ENCODE measurements at regions not wholly inside any gene's neighbourhood (a gene's known extent, or its start where the extent isn't known, plus 50 kb on each side); places are given as distances from the start of the nearest gene placed in this dataset.

DNA sequence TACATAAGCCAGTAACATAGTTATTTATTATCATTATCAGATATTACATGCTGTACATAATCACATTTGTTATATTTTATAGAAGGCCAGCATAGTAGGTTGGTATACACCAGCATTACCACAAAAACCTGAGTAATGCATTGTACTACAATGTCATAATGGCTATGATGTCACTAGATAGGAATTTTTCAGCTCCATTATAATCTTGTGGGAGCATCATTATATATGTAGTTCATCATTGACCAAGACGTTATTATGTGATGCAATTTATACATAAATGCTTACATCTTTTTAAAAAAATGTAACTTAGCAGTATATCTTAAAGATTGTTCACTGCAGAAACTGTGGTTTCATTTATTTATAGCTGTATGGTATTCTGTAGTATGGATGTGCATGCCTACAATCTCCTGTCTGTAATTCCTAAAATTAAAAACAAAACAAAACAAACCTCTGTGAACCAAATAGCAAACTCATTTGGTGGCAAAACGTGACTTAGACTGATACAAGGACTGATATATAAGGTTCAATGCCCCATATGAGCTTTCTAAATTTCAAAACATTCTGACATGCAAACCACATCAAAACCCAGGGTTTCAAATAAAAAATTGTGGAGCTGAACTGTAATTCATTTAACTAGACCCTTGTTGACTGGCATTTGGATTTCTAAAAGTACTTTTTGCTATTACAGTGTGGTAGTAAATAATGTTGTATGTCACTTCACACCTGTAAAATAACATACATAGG lies 250.9 kb downstream of the DLEU7 start:
- H3K4me1 ChIP-seq (ENCODE audit: control insufficient read depth in 1 of 2, insufficient read depth in 2 of 2, low read length in 2 of 2), result no peaks in the 10 kb centered on the region
- no peaks in the 10 kb centered on the region for H3K36me3 ChIP-seq (ENCODE audit: control insufficient read depth in 1 of 2, insufficient read depth in 2 of 2, low read length in 1 of 2)
- intact Hi-C loops (cut with DNase I), result no loop called here
- 69 to 75% methylated on average over 2 of the region's 2 CpGs for WGBS, 2 donors
- no peak overlapping the region for H3K27ac ChIP-seq (ENCODE audit: low read depth in 1 of 2, low read length in 2 of 2)
- DNase-seq (no peak), ATAC-seq (ENCODE audit: low FRiP score) (no peak)
- no peaks in the 10 kb centered on the region for H3K9me3 ChIP-seq (ENCODE audit: control insufficient read depth, low read length)
- no peak overlapping the region for H3K4me3 ChIP-seq (ENCODE audit: low read length in 2 of 2)
- no peaks in the 10 kb centered on the region for H3K27me3 ChIP-seq (ENCODE audit: control insufficient read depth in 1 of 2, insufficient read depth in 2 of 2, low read length in 1 of 2)

DNA sequence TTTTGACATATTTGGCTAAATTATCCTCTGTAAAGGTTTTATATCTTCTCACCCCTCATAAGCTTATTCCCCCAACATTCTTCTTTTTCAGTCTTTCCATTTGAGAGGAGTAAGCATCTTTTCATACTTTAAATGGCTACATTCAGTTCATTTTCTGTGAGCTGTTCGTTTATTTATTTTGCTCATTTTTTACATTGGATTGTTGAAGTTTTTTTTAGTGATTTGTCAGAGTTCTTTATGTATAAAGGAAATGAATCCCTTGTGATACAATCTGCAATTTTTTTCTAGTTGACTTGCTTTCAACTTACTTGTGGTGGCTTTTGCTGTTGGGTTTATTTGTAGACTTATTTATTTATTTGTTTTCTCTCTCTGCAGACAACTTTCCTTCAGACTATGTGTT lies 250.3 kb downstream of the DLEU7 start:
- Histone ChIP-seq H3K9me3 (ENCODE audit: control insufficient read depth, low read length) (no peaks in the 10 kb centered on the region), H3K27ac (ENCODE audit: low read depth in 1 of 2, low read length in 2 of 2) (no peak overlapping the region), H3K27me3 (ENCODE audit: control insufficient read depth in 1 of 2, insufficient read depth in 2 of 2, low read length in 1 of 2) (no peaks in the 10 kb centered on the region), H3K4me1 (ENCODE audit: control insufficient read depth in 1 of 2, insufficient read depth in 2 of 2, low read length in 2 of 2) (no peaks in the 10 kb centered on the region), H3K4me3 (ENCODE audit: low read length in 2 of 2) (no peak overlapping the region), H3K36me3 (ENCODE audit: control insufficient read depth in 1 of 2, insufficient read depth in 2 of 2, low read length in 1 of 2) (no peaks in the 10 kb centered on the region)
- intact Hi-C loops (cut with DNase I), result no loop called here
- no peak for ATAC-seq (ENCODE audit: low FRiP score)
- WGBS, 2 donors, result 59 to 85% methylated on average over 1 of the region's 1 CpG
- DNase-seq, result no peak

DNA sequence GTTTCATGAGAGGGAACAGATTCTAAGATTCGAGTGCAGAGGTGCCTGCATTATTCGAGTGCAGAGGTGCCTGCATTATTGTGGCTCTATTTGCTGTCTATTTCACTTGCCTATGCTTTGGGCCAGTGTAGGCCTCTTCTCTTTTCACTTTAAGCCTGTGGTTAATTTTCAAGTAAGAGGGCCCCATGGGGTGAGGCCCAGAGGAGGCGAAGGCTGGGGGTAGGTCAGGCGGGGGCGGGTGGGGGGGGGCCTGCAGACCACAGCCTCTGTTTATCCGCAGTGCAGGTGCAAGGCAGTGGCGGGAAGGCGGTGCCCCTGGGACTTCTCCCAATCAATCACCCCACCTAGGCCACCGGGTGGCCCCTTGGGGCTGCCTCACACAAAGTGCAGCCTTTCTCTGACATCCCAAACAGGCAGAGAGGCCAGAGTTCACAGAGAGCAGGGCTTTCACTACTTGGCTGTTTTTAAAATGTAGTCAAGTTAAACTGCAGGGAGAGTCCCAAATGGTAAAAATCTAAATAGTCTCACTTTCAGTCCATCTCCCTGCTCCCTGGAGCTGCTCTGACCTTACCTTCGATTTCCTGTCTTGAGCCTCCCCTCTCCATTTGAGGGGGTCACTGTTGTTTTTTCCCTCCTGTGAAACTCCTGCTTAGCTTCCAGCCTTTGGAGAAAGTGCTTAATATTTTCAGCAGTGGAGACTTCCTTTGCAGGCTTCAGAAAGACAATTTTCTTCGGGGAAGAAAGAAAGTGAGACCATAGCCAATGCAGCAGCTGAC lies 249.0 kb downstream of the DLEU7 start:
- no peak for ATAC-seq (ENCODE audit: low FRiP score)
- Histone ChIP-seq H3K4me1 (ENCODE audit: control insufficient read depth in 1 of 2, insufficient read depth in 2 of 2, low read length in 2 of 2) (no peaks in the 10 kb centered on the region), H3K9me3 (ENCODE audit: control insufficient read depth, low read length) (no peaks in the 10 kb centered on the region), H3K4me3 (ENCODE audit: low read length in 2 of 2) (no peak overlapping the region), H3K36me3 (ENCODE audit: control insufficient read depth in 1 of 2, insufficient read depth in 2 of 2, low read length in 1 of 2) (no peaks in the 10 kb centered on the region), H3K27me3 (ENCODE audit: control insufficient read depth in 1 of 2, insufficient read depth in 2 of 2, low read length in 1 of 2) (no peaks in the 10 kb centered on the region), H3K27ac (ENCODE audit: low read depth in 1 of 2, low read length in 2 of 2) (no peak overlapping the region)
- DNase-seq, result no peak
- intact Hi-C loops (cut with DNase I), result no loop called here
- 82 to 86% methylated on average over 10 to 11 of the region's 11 CpGs for WGBS, 2 donors

DNA sequence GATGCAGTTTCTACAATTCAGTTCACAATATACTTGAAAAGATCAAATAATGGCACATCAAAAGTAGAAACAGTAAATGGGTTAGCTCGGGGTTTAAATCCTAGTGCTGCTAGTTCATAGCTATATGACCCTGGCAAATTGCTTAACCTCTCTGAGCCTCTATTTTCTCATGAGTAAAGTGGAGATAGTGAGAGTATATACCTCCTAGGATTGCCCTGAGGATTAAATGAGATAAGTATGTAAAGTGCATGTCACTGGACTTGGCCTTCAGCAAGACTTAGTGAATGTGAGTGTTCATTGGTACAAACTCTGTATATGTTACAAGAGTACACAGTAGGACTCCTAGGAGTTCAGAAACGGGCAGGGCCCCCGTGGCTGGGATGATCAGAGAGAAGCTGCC lies 248.3 kb downstream of the DLEU7 start:
- DNase-seq (no peak), ATAC-seq (ENCODE audit: low FRiP score) (no peak)
- Histone ChIP-seq H3K9me3 (ENCODE audit: control insufficient read depth, low read length) (no peaks in the 10 kb centered on the region), H3K27ac (ENCODE audit: low read depth in 1 of 2, low read length in 2 of 2) (no peak overlapping the region), H3K4me3 (ENCODE audit: low read length in 2 of 2) (no peak overlapping the region), H3K4me1 (ENCODE audit: control insufficient read depth in 1 of 2, insufficient read depth in 2 of 2, low read length in 2 of 2) (no peaks in the 10 kb centered on the region), H3K36me3 (ENCODE audit: control insufficient read depth in 1 of 2, insufficient read depth in 2 of 2, low read length in 1 of 2) (no peaks in the 10 kb centered on the region), H3K27me3 (ENCODE audit: control insufficient read depth in 1 of 2, insufficient read depth in 2 of 2, low read length in 1 of 2) (no peaks in the 10 kb centered on the region)
- 89 to 92% methylated on average over 3 of the region's 3 CpGs for WGBS, 2 donors
- intact Hi-C loops (cut with DNase I), result no loop called here

DNA sequence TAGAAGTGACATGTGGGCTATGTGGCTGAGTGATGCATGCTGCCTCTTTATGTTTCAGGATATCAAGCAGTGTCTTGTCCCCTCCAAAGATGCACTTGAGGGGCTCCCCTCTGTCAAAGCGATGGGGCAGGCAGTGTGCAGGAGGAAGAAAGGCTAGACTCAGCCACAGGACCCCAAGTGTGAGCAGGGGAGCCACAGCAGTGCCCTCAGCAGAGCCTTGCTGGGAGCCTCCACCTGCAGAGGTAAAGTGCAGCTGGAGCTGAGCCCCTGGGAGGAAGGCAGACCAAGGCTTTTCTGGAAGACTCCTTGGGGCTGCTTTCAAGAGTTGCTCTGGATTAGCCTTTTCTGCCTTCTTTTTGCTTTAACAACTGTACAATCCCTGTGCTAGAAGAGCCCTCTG lies 247.3 kb downstream of the DLEU7 start:
- 92 to 100% methylated on average over 1 of the region's 1 CpG for WGBS, 2 donors
- no peaks in the 10 kb centered on the region for H3K27me3 ChIP-seq (ENCODE audit: control insufficient read depth in 1 of 2, insufficient read depth in 2 of 2, low read length in 1 of 2)
- H3K4me3 ChIP-seq (ENCODE audit: low read length in 2 of 2), result no peak overlapping the region
- DNase-seq (no peak), ATAC-seq (ENCODE audit: low FRiP score) (no peak)
- no peak overlapping the region for H3K27ac ChIP-seq (ENCODE audit: low read depth in 1 of 2, low read length in 2 of 2)
- intact Hi-C loops (cut with DNase I), result no loop called here
- no peaks in the 10 kb centered on the region for H3K9me3 ChIP-seq (ENCODE audit: control insufficient read depth, low read length)
- no peaks in the 10 kb centered on the region for H3K36me3 ChIP-seq (ENCODE audit: control insufficient read depth in 1 of 2, insufficient read depth in 2 of 2, low read length in 1 of 2)
- H3K4me1 ChIP-seq (ENCODE audit: control insufficient read depth in 1 of 2, insufficient read depth in 2 of 2, low read length in 2 of 2), result no peaks in the 10 kb centered on the region

DNA sequence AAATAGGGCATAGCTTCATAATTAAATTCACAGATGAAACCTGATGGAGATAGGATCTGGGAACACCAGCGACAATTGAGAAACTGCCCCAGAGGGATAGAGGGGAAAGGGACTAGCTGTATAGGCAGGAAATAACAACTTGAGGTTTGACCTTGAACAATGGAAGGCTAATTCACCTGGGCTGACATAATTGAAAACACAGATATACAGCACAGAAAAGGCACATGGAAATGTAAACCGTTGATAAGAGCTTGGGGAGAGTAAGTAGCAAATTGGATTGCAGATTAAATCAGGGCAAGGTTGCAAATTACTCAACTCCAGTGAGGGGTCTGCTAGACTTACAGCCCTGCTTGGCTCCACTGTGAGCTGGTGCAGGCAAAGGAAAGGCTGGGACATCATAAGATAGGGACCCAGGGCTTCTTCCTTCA lies 246.7 kb downstream of the DLEU7 start:
- no peak overlapping the region for H3K4me3 ChIP-seq (ENCODE audit: low read length in 2 of 2)
- H3K36me3 ChIP-seq (ENCODE audit: control insufficient read depth in 1 of 2, insufficient read depth in 2 of 2, low read length in 1 of 2), result no peaks in the 10 kb centered on the region
- H3K27ac ChIP-seq (ENCODE audit: low read depth in 1 of 2, low read length in 2 of 2), result no peak overlapping the region
- no peaks in the 10 kb centered on the region for H3K4me1 ChIP-seq (ENCODE audit: control insufficient read depth in 1 of 2, insufficient read depth in 2 of 2, low read length in 2 of 2)
- ATAC-seq (ENCODE audit: low FRiP score) (no peak), DNase-seq (no peak)
- 79 to 86% methylated on average over 2 of the region's 2 CpGs for WGBS, 2 donors
- H3K27me3 ChIP-seq (ENCODE audit: control insufficient read depth in 1 of 2, insufficient read depth in 2 of 2, low read length in 1 of 2), result no peaks in the 10 kb centered on the region
- H3K9me3 ChIP-seq (ENCODE audit: control insufficient read depth, low read length), result no peaks in the 10 kb centered on the region
- intact Hi-C loops (cut with DNase I), result no loop called here

DNA sequence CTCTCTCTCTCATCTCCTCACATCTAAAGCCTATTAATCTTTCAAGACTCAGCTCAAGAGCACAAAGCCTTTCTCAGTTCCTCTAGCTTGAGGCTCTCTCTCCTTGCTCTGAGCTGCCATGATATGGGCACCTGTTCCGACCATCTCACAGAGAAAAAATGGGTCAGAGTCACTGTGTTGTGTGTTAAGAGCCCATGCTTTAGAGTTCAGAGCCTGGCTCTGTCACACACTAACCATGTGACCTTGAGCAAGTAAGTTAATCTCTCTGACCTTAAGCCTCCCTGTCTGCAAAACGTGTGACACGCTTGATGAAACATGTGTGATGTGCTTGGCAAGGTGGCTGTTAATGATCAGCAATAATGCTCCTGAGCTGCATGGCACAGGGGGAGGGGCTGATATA lies 245.2 kb downstream of the DLEU7 start:
- H3K9me3 ChIP-seq (ENCODE audit: control insufficient read depth, low read length), result no peaks in the 10 kb centered on the region
- WGBS, 2 donors, result 61% methylated on average over 3 of the region's 3 CpGs
- no peaks in the 10 kb centered on the region for H3K27me3 ChIP-seq (ENCODE audit: control insufficient read depth in 1 of 2, insufficient read depth in 2 of 2, low read length in 1 of 2)
- ATAC-seq (ENCODE audit: low FRiP score) (no peak), DNase-seq (no peak)
- H3K4me3 ChIP-seq (ENCODE audit: low read length in 2 of 2), result no peak overlapping the region
- no peak overlapping the region for H3K27ac ChIP-seq (ENCODE audit: low read depth in 1 of 2, low read length in 2 of 2)
- H3K36me3 ChIP-seq (ENCODE audit: control insufficient read depth in 1 of 2, insufficient read depth in 2 of 2, low read length in 1 of 2), result no peaks in the 10 kb centered on the region
- intact Hi-C loops (cut with DNase I), result no loop called here
- no peaks in the 10 kb centered on the region for H3K4me1 ChIP-seq (ENCODE audit: control insufficient read depth in 1 of 2, insufficient read depth in 2 of 2, low read length in 2 of 2)

DNA sequence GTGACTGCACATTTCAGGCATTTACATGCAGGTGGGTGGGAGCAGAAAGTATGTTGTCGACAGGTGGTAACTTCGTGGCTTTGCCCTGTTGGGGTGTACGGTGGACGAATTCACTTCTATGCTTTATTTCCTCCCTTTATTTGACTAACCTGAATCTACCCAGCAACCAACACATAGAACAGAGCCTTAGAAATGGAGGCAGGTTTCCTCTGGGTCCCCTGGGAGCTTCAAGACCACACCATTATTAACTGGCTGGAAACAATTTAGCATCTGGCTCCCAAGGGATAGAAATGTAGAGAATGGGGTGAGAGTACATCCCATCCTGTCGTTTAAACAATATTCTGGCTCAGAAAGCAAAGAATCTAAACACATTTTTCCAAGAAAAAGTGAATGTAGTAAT lies 244.4 kb downstream of the DLEU7 start:
- no peak overlapping the region for H3K4me3 ChIP-seq (ENCODE audit: low read length in 2 of 2)
- 44 to 60% methylated on average over 5 of the region's 5 CpGs for WGBS, 2 donors
- ATAC-seq (ENCODE audit: low FRiP score) (no peak), DNase-seq (no peak)
- no peaks in the 10 kb centered on the region for H3K9me3 ChIP-seq (ENCODE audit: control insufficient read depth, low read length)
- no peaks in the 10 kb centered on the region for H3K36me3 ChIP-seq (ENCODE audit: control insufficient read depth in 1 of 2, insufficient read depth in 2 of 2, low read length in 1 of 2)
- H3K27me3 ChIP-seq (ENCODE audit: control insufficient read depth in 1 of 2, insufficient read depth in 2 of 2, low read length in 1 of 2), result no peaks in the 10 kb centered on the region
- intact Hi-C loops (cut with DNase I), result no loop called here
- no peak overlapping the region for H3K27ac ChIP-seq (ENCODE audit: low read depth in 1 of 2, low read length in 2 of 2)
- no peaks in the 10 kb centered on the region for H3K4me1 ChIP-seq (ENCODE audit: control insufficient read depth in 1 of 2, insufficient read depth in 2 of 2, low read length in 2 of 2)

DNA sequence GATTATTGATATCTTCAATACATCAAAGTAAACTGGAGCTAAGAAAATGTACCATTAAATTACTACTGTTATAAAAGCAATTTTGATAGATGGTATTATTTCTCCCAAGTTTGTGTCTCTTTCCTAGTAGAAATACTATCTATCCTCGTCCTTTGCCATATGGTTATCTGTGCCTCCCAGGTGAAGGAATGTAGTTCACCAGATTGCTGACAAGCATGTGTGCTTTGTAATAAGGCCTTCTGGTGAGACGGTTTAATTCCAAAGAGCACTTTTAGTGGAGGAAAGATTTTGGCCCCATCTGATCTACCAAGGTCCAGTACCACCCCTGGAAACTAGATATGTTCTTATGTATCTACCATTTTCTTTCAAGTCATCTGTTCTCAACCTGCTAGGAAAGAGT lies 243.6 kb downstream of the DLEU7 start:
- WGBS, 2 donors, result 49 to 72% methylated on average over 2 of the region's 2 CpGs
- Histone ChIP-seq H3K9me3 (ENCODE audit: control insufficient read depth, low read length) (no peaks in the 10 kb centered on the region), H3K4me1 (ENCODE audit: control insufficient read depth in 1 of 2, insufficient read depth in 2 of 2, low read length in 2 of 2) (no peaks in the 10 kb centered on the region), H3K36me3 (ENCODE audit: control insufficient read depth in 1 of 2, insufficient read depth in 2 of 2, low read length in 1 of 2) (no peaks in the 10 kb centered on the region), H3K27me3 (ENCODE audit: control insufficient read depth in 1 of 2, insufficient read depth in 2 of 2, low read length in 1 of 2) (no peaks in the 10 kb centered on the region), H3K4me3 (ENCODE audit: low read length in 2 of 2) (no peak overlapping the region), H3K27ac (ENCODE audit: low read depth in 1 of 2, low read length in 2 of 2) (no peak overlapping the region)
- DNase-seq (no peak), ATAC-seq (ENCODE audit: low FRiP score) (no peak)
- intact Hi-C loops (cut with DNase I), result no loop called here
